Prostate gland (tissue), 2 donors: ENCODE measurements at regions not wholly inside any gene's neighbourhood (a gene's known extent, or its start where the extent isn't known, plus 50 kb on each side); places are given as distances from the start of the nearest gene placed in this dataset.

Experiments used
- CTCF ChIP-seq, 4 experiments: fragments of 200-600 bp in 2 of 4; fragments of 450-650 bp in 2 of 4; sonication (generic) in 2 of 4; IDR thresholded peaks; 1 replicate in 3 of 4; 2 replicates in 1 of 4; pipeline ENCODE4 v1.5.1; 2016 to 2019; ENCODE audit warnings: antibody characterized with exemption in 4 of 4, mild to moderate bottlenecking in 2 of 4, moderate library complexity in 2 of 4
- POLR2A ChIP-seq: fragments of 450-650 bp; IDR thresholded peaks from one replicate; pipeline ENCODE4 v1.6.1; 2016; ENCODE audit warnings: antibody characterized with exemption, mild to moderate bottlenecking

- TF ChIP-seq POLR2A (no peak), CTCF (IDR thresholded peaks at IDR 0.05) (no peak)
These were observed 134.9 kb downstream of the NXPE2 start for GRCh38 chr11:114813189-114813718.
